GM12878 (cell line): ENCODE measurements at regions not wholly inside any gene's neighbourhood (a gene's known extent, or its start where the extent isn't known, plus 50 kb on each side); places are given as distances from the start of the nearest gene placed in this dataset.
"Not testable (repeated sequence)": the region's sequence is repeated elsewhere in the genome, so short reads cannot be mapped to it uniquely, and the experiment has no call there.

ENCODE experiments used
- ATAC-seq: fragments of 200-7000 bp; cut with Tn5 transposase; 3 replicates; pipeline ENCODE4 v1.9.1; 2020; ENCODE audit warnings: mild to moderate bottlenecking, moderate library complexity
- BruUV-seq: library from RNA; stranded (reverse); fragments of 400-500 nt; replicated peaks from 2 replicates; lab custom pipeline; 2021; lab: Mats Ljungman, UMichigan
- CTCF ChIA-PET: fragments of 300-600 bp; sonication (Branson Sonifier 250); formaldehyde crosslinking; extraction: SDS; loops from one replicate; lab custom pipeline; 2021; ENCODE audit warnings: inconsistent platforms; lab: Yijun Ruan, JAX
- POLR2A ChIA-PET: fragments of 350-600 bp; formaldehyde crosslinking; extraction: SDS; loops from one replicate; lab custom pipeline; 2021; ENCODE audit warnings: inconsistent platforms; lab: Charles Lee
- RAD21 ChIA-PET: fragments of 300-600 bp; sonication (Branson Sonifier 250); formaldehyde crosslinking; loops from one replicate; lab custom pipeline; 2023; ENCODE audit warnings: antibody characterized with exemption; ENCODE audit not compliant: unreplicated experiment; lab: Charles Lee
- SMC1A ChIA-PET: fragments of 300-600 bp; sonication (Branson Sonifier 250); formaldehyde crosslinking; loops from one replicate; lab custom pipeline; 2023; ENCODE audit not compliant: unreplicated experiment, uncharacterized antibody; lab: Charles Lee
- DNase-seq: peaks from one replicate; pipeline ENCODE4 v3.0.0-alpha.2; 2011; ENCODE audit warnings: low read depth, low spot score
- FAIRE-seq: peaks from 3 replicates; lab custom pipeline; 2011; peaks lifted over from hg19 to GRCh38; lab: Jason Lieb, UNC
- H2AFZ ChIP-seq: 2 replicates; pipeline ENCODE4 v1.6.0; 2011; ENCODE audit warnings: low read depth, low read length, control low read depth; ENCODE audit not compliant: control insufficient read depth
- H3K27ac ChIP-seq: 2 replicates; pipeline ENCODE4 v1.5.1; 2011; ENCODE audit warnings: control low read depth; ENCODE audit not compliant: control insufficient read depth, insufficient read depth
- H3K27me3 ChIP-seq, 2 experiments: replicated peaks in 1 of 2; 2 replicates each; pipeline versions ENCODE4 v1.6.0 to v1.6.1; 2011; ENCODE audit warnings: low read length in 1 of 2; ENCODE audit not compliant: control insufficient read depth in 2 of 2, insufficient read depth in 2 of 2
- H3K36me3 ChIP-seq, 2 experiments: 2 replicates each; pipeline ENCODE4 v1.5.1; 2011; ENCODE audit warnings: low read length in 1 of 2; ENCODE audit not compliant: control insufficient read depth in 2 of 2, insufficient read depth in 2 of 2
- H3K4me1 ChIP-seq: 2 replicates; pipeline ENCODE4 v1.6.1; 2011; ENCODE audit warnings: mild to moderate bottlenecking, low read length, moderate library complexity, mixed read lengths; ENCODE audit not compliant: control insufficient read depth, insufficient read depth
- H3K4me2 ChIP-seq: 2 replicates; pipeline ENCODE4 v1.6.0; 2011; ENCODE audit warnings: control low read depth; ENCODE audit not compliant: control insufficient read depth, insufficient read depth
- H3K4me3 ChIP-seq: fragments of 200-600 bp; sonication (generic); 2 replicates; pipeline ENCODE4 v1.5.1; 2016
- H3K79me2 ChIP-seq: 2 replicates; pipeline ENCODE4 v1.6.0; 2011; ENCODE audit warnings: low read length; ENCODE audit not compliant: control insufficient read depth, insufficient read depth
- H3K9ac ChIP-seq: 2 replicates; pipeline ENCODE4 v1.8.0; 2011; ENCODE audit warnings: low read length, control low read depth, mixed read lengths; ENCODE audit not compliant: control insufficient read depth, insufficient read depth
- H3K9me3 ChIP-seq: replicated peaks from 3 replicates; pipeline ENCODE4 v1.5.1; 2011; ENCODE audit warnings: mild to moderate bottlenecking, low read length; ENCODE audit not compliant: control insufficient read depth, insufficient read depth
- H4K20me1 ChIP-seq: 2 replicates; pipeline ENCODE4 v1.6.0; 2011; ENCODE audit not compliant: control insufficient read depth, insufficient read depth
- CTCF ChIP-seq, 3 experiments: IDR thresholded peaks in 2 of 3; conservative IDR thresholded peaks in 1 of 3; 2 replicates each; pipeline ENCODE4 v1.5.1; 2011; ENCODE audit warnings: low read depth in 3 of 3, low read length in 3 of 3, mild to moderate bottlenecking in 3 of 3, control low read depth in 2 of 3, moderate library complexity in 2 of 3, inconsistent platforms in 1 of 3, mixed read lengths in 1 of 3; ENCODE audit not compliant: control insufficient read depth in 2 of 3, insufficient read depth in 1 of 3; ENCODE audit errors: extremely low read depth in 1 of 3
- RFX5 ChIP-seq: IDR thresholded peaks from 2 replicates; pipeline ENCODE4 v1.6.1; 2011; ENCODE audit warnings: low read depth, low read length, improper control_type of control experiment
- WGBS: methylation state at CpG from one replicate; pipeline ENCODE4 v1.1.6; 2016; ENCODE audit warnings: low lambda C conversion rate; ENCODE audit not compliant: insufficient replicate concordance, insufficient coverage; ENCODE audit errors: missing lambda C conversion rate; 5-methylcytosine and 5-hydroxymethylcytosine counted together
- in situ Hi-C: fragments of 300-500 bp; cut with MboI; formaldehyde crosslinking; loops from 9 replicates; pipeline ENCODE4 v1.14.3; 2018; ENCODE audit warnings: mixed read lengths
- intact Hi-C: fragments of 100-400 bp; cut with micrococcal nuclease; formaldehyde crosslinking; loops from one replicate; pipeline ENCODE4 v1.14.2; 2022; ENCODE audit not compliant: unreplicated experiment

- H3K4me3 ChIP-seq, H3K9ac ChIP-seq, H3K79me2 ChIP-seq, H2AFZ ChIP-seq, BruUV-seq, intact Hi-C loops, SMC1A ChIA-PET, H3K27me3 ChIP-seq, FAIRE-seq, CTCF ChIA-PET, POLR2A ChIA-PET, RAD21 ChIA-PET, H3K4me2 ChIP-seq, H3K9me3 ChIP-seq, H3K27ac ChIP-seq, H3K4me1 ChIP-seq, H4K20me1 ChIP-seq, ATAC-seq, in situ Hi-C loops, DNase-seq, H3K36me3 ChIP-seq: not testable (repeated sequence)
- WGBS = 25% methylated on average over 4 of the region's 4 CpGs
These were observed 1285.1 kb downstream of the NSUN3 start for GRCh38 chr3:95347936-95348335.

- H3K27me3 ChIP-seq = no peaks in the 10 kb centered on the region
- H3K36me3 ChIP-seq = no peaks in the 10 kb centered on the region
- H3K27ac ChIP-seq = no peak overlapping the region
- CTCF ChIA-PET = interaction anchor here (1.0 kb wide), 1 partner anchor 9 kb away, joined by 3 read pairs; no protein-coding TSS in a partner anchor
- WGBS = 0% methylated on average over 3 of the region's 3 CpGs
- ATAC-seq = no peak
- no peak overlapping the region for H3K4me3 ChIP-seq
- H3K4me2 ChIP-seq = no peak overlapping the region
- H3K9me3 ChIP-seq = no peaks in the 10 kb centered on the region; the same call in 2 of the 3 replicates
- RAD21 ChIA-PET = interaction anchor here (1.2 kb wide), 1 partner anchor 12 kb away, joined by 3 read pairs; no protein-coding TSS in a partner anchor
- no peak overlapping the region for H3K9ac ChIP-seq
- TF ChIP-seq RFX5 (no peak), CTCF (IDR thresholded peaks at IDR 0.05 in 2 of 3, conservative IDR thresholded peaks at IDR 0.05 in 1 of 3; ENCODE audit: control insufficient read depth in 2 of 3, extremely low read depth in 1 of 3, insufficient read depth in 1 of 3, low read depth in 3 of 3, low read length in 3 of 3) (no peak)
- no peaks in the 10 kb centered on the region for H3K4me1 ChIP-seq
- intact Hi-C loops = no loop called here
- H2AFZ ChIP-seq = no peak overlapping the region
- no peak for DNase-seq
- H4K20me1 ChIP-seq = no peaks in the 10 kb centered on the region
- in situ Hi-C loops = no loop called here
- SMC1A ChIA-PET = no interaction called here
- H3K79me2 ChIP-seq = no peaks in the 10 kb centered on the region
- no peak for FAIRE-seq
- no TSS peak for BruUV-seq
- POLR2A ChIA-PET = no interaction called here
These were observed 1286.0 kb downstream of the NSUN3 start for GRCh38 chr3:95348879-95349278.
